Activated naive CD8-positive, alpha-beta T cell (primary cell): ENCODE measurements at regions not wholly inside any gene's neighbourhood (a gene's known extent, or its start where the extent isn't known, plus 50 kb on each side); places are given as distances from the start of the nearest gene placed in this dataset.

Source experiments
- H3K27ac Mint-ChIP-seq: one replicate; pipeline ENCODE4 v1.8.0; 2021; ENCODE audit warnings: mixed read lengths
- H3K27me3 Mint-ChIP-seq: one replicate; pipeline ENCODE4 v1.8.0; 2021; ENCODE audit warnings: mixed read lengths
- H3K36me3 Mint-ChIP-seq: one replicate; pipeline ENCODE4 v1.8.0; 2021; ENCODE audit warnings: mixed read lengths
- H3K4me1 Mint-ChIP-seq: one replicate; pipeline ENCODE4 v1.8.0; 2021; ENCODE audit warnings: low read depth, mixed read lengths
- H3K4me3 Mint-ChIP-seq: one replicate; pipeline ENCODE4 v1.8.0; 2021; ENCODE audit warnings: mild to moderate bottlenecking, mixed read lengths
- H3K9me3 Mint-ChIP-seq: one replicate; pipeline ENCODE4 v1.8.0; 2021; ENCODE audit warnings: low read depth, mixed read lengths

DNA sequence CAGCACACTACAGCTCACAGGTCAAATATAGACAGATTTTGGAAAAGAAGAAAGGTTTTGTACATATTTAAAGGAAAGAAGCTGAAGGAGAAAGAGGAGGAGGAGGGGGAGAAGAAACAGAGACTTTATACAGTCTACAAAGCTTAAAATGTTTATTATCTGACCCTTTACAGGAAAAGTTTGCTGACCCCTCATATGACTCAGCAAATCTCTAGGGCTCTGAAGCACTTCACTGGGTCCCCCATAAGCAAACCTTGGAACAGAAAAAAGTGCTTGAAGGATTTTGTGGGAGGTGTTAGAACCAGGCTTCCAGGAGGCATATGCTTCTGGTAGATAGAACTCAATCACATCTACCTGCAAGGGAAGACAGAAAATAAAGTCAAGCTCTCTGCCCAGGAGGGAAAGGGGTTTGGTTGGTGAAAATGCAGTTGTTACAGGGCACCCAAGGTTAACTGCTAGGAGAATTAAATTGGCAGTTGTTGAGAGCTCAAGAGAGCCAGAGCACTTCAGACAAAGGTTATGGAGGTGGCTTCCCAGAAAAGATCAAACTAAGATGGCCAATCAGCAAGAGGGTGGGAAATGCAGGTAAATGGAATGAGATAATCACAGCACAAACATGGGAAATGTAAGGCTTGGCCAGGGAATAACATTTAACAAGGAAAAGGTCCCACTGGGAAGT is 207.4 kb upstream of the SGK1 start:
- Mint-ChIP-seq H3K9me3 (no peaks in the 10 kb centered on the region), H3K27me3 (no peaks in the 10 kb centered on the region), H3K27ac (no peak overlapping the region), H3K4me1 (peaks cover 44% of the 10 kb centered on the region), H3K36me3 (peaks cover 3% of the 10 kb centered on the region), H3K4me3 (no peak overlapping the region)

- H3K27me3 Mint-ChIP-seq: no peaks in the 10 kb centered on the region
- peaks cover 3% of the 10 kb centered on the region for H3K36me3 Mint-ChIP-seq
- no peaks in the 10 kb centered on the region for H3K9me3 Mint-ChIP-seq
- peaks cover 44% of the 10 kb centered on the region for H3K4me1 Mint-ChIP-seq
- H3K4me3 Mint-ChIP-seq: no peak overlapping the region
- H3K27ac Mint-ChIP-seq: no peak overlapping the region
Observed at GRCh38 chr6:134523903-134524650, 206.2 kb upstream of the SGK1 start.

DNA sequence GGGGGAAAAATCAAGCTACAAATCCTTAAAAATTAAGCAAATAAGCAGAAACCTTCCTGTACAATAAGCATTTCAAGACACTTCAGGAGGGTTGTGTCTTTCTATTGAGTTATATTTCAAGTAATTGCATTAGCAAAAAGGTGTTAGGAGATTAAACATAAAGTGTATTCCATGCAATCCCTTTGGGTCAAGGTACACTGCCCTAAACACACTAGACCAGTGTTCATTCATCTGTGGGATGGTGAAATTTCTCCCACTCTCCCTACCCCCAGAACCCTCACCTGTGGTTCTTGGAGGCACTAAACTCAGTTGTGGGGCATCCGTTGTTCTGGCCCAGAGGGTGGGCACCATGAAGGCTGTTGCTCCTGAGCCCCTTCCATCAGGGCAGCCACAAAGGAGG is 205.1 kb upstream of the SGK1 start:
- no peaks in the 10 kb centered on the region for H3K9me3 Mint-ChIP-seq
- H3K27me3 Mint-ChIP-seq: no peaks in the 10 kb centered on the region
- peaks cover 3% of the 10 kb centered on the region for H3K36me3 Mint-ChIP-seq
- no peak overlapping the region for H3K27ac Mint-ChIP-seq
- peaks cover 53% of the 10 kb centered on the region for H3K4me1 Mint-ChIP-seq
- H3K4me3 Mint-ChIP-seq: no peak overlapping the region

DNA sequence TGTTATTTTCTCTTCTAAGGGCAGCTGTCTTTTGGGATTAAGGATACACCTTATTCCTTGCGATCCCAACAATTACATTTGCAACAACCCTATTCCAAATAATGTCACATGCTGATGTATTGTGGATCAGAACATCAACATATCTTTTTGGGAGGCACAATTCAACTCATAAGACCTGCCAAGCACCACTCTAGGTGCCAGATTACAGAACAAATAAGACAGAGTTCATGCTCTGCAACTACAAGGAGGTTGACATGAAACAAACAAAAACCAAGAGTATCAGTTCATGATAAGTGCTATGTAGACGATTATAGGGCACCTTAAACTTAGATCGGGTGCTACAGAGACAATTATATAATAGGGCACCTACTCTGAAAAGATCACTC is 203.2 kb upstream of the SGK1 start:
- peak overlapping the region; percentile 15 for H3K4me3 Mint-ChIP-seq
- H3K4me1 Mint-ChIP-seq: peaks cover 58% of the 10 kb centered on the region
- peaks cover 3% of the 10 kb centered on the region for H3K36me3 Mint-ChIP-seq
- no peak overlapping the region for H3K27ac Mint-ChIP-seq
- H3K27me3 Mint-ChIP-seq: no peaks in the 10 kb centered on the region
- H3K9me3 Mint-ChIP-seq: no peaks in the 10 kb centered on the region

GRCh38 chr6:134520181-134521115 is 202.5 kb upstream of the SGK1 start:
- peaks cover 57% of the 10 kb centered on the region for H3K4me1 Mint-ChIP-seq
- H3K27me3 Mint-ChIP-seq: no peaks in the 10 kb centered on the region
- H3K9me3 Mint-ChIP-seq: no peaks in the 10 kb centered on the region
- peak overlapping the region; percentile 15 for H3K4me3 Mint-ChIP-seq
- H3K36me3 Mint-ChIP-seq: peaks cover 3% of the 10 kb centered on the region
- H3K27ac Mint-ChIP-seq: no peak overlapping the region

- no peaks in the 10 kb centered on the region for H3K27me3 Mint-ChIP-seq
- no peaks in the 10 kb centered on the region for H3K9me3 Mint-ChIP-seq
- H3K4me1 Mint-ChIP-seq: peaks cover 52% of the 10 kb centered on the region
- H3K36me3 Mint-ChIP-seq: peaks cover 3% of the 10 kb centered on the region
- H3K27ac Mint-ChIP-seq: peak overlapping the region; percentile 89
- H3K4me3 Mint-ChIP-seq: peak overlapping the region; percentile 77
Observed at GRCh38 chr6:134519465-134519864, 201.6 kb upstream of the SGK1 start.

- peaks cover 3% of the 10 kb centered on the region for H3K36me3 Mint-ChIP-seq
Observed at GRCh38 chr6:134517868-134518267, 200.0 kb upstream of the SGK1 start.

GRCh38 chr6:134517145-134517658 is 199.3 kb upstream of the SGK1 start:
- H3K27ac Mint-ChIP-seq: no peak overlapping the region

More at GRCh38 chr6:134517868-134518267, 200.0 kb upstream of the SGK1 start:
- no peak overlapping the region for H3K27ac Mint-ChIP-seq
- H3K4me3 Mint-ChIP-seq: no peak overlapping the region
- H3K4me1 Mint-ChIP-seq: peaks cover 37% of the 10 kb centered on the region
- H3K9me3 Mint-ChIP-seq: no peaks in the 10 kb centered on the region
- no peaks in the 10 kb centered on the region for H3K27me3 Mint-ChIP-seq

DNA sequence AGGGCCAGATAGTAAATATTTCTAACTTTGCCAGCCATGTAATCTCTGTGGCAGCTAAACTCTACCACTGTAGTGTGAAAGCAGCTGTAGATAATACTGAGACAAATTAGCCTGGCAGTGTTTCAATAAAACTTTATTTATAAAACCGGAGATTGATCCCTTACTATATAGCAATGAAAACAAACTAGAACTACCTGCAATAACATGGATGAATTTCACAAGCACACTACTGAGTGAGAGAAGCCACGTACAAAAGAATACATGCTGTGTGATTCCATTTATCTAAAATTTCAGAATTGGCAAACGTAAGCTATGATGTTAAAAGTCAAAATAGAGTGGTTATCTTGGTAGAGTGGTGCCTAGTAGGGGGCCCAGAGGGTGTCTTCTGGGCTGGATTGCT is 198.7 kb upstream of the SGK1 start:
- Mint-ChIP-seq H3K27me3 (no peaks in the 10 kb centered on the region), H3K9me3 (no peaks in the 10 kb centered on the region), H3K4me3 (no peak overlapping the region), H3K36me3 (peaks cover 3% of the 10 kb centered on the region), H3K27ac (no peak overlapping the region), H3K4me1 (peaks cover 34% of the 10 kb centered on the region)

More at GRCh38 chr6:134517145-134517658, 199.3 kb upstream of the SGK1 start:
- Mint-ChIP-seq H3K4me3 (no peak overlapping the region), H3K36me3 (peaks cover 3% of the 10 kb centered on the region), H3K4me1 (peaks cover 34% of the 10 kb centered on the region), H3K9me3 (no peaks in the 10 kb centered on the region), H3K27me3 (no peaks in the 10 kb centered on the region)

GRCh38 chr6:134515986-134516385 is 198.1 kb upstream of the SGK1 start:
- Mint-ChIP-seq H3K27me3 (no peaks in the 10 kb centered on the region), H3K4me1 (peaks cover 33% of the 10 kb centered on the region), H3K4me3 (no peak overlapping the region), H3K9me3 (no peaks in the 10 kb centered on the region), H3K27ac (no peak overlapping the region), H3K36me3 (peaks cover 1% of the 10 kb centered on the region)

- Mint-ChIP-seq H3K27ac (no peak overlapping the region), H3K4me1 (peaks cover 9% of the 10 kb centered on the region)
Observed at GRCh38 chr6:134512981-134513391, 195.1 kb upstream of the SGK1 start.

DNA sequence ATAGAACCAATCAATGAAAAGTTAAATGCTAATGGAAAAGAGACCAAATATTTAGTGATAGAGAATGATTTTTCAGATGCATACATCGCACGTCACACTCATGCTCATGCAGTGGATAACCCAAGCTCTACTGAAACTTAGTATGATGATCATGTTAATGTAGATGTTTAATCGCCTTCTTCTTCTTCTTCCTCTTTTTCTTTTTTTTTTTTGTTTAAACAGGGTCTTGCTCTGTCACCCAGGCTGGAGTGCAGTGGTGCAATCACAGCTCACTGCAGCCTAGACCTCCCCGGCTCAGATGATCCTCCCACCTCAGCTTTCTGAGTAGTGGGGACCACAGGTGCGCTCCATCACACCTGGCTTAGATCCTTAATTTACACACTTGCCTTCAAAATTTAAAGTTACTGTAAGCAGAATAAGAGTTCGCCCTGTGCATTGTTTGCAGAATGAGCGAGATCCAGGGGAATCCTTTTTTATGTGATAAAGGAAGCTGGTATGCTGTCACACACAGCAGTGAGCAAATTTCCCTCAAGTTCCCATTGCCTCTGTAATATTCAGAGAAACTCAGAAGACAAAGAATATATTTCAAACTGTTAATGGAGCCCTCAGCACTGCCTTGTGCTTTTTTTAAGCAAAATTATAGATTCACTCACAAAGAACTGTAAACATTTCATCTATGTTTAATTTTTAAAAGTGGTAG is 194.2 kb upstream of the SGK1 start:
- no peaks in the 10 kb centered on the region for H3K36me3 Mint-ChIP-seq
- H3K9me3 Mint-ChIP-seq: no peaks in the 10 kb centered on the region
- H3K4me3 Mint-ChIP-seq: no peak overlapping the region
- no peak overlapping the region for H3K27ac Mint-ChIP-seq
- no peaks in the 10 kb centered on the region for H3K27me3 Mint-ChIP-seq
- peaks cover 4% of the 10 kb centered on the region for H3K4me1 Mint-ChIP-seq

More at GRCh38 chr6:134512981-134513391, 195.1 kb upstream of the SGK1 start:
- Mint-ChIP-seq H3K27me3 (no peaks in the 10 kb centered on the region), H3K36me3 (no peaks in the 10 kb centered on the region), H3K4me3 (no peak overlapping the region), H3K9me3 (no peaks in the 10 kb centered on the region)

- Mint-ChIP-seq H3K27ac (no peak overlapping the region), H3K9me3 (no peaks in the 10 kb centered on the region), H3K27me3 (no peaks in the 10 kb centered on the region), H3K4me3 (no peak overlapping the region), H3K36me3 (no peaks in the 10 kb centered on the region), H3K4me1 (peaks cover 4% of the 10 kb centered on the region)
Observed at GRCh38 chr6:134510920-134511319, 193.0 kb upstream of the SGK1 start.

DNA sequence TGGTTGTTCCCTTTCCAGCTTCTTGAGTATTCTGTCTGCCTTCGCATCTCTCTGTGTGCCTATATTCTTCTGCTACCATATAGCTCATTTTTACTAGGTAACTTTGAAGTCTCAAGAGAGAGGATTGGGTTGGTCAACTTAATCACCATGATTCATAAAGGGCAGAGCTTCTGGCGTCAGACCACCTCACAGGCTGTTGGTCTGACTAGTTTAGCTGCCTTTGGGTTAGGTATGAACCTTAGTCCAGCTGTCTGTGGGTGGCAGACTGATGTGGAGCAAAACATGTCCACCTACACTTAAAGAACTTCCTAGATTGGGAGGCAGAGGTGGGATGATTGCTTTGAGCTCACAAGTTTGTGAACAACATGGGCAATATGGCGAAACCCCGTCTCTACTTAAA is 192.2 kb upstream of the SGK1 start:
- H3K4me3 Mint-ChIP-seq: no peak overlapping the region
- H3K27me3 Mint-ChIP-seq: no peaks in the 10 kb centered on the region
- peaks cover 4% of the 10 kb centered on the region for H3K4me1 Mint-ChIP-seq
- no peak overlapping the region for H3K27ac Mint-ChIP-seq
- H3K36me3 Mint-ChIP-seq: no peaks in the 10 kb centered on the region
- no peaks in the 10 kb centered on the region for H3K9me3 Mint-ChIP-seq
